GM23338 (cell line): ENCODE measurements at regions not wholly inside any gene's neighbourhood (a gene's known extent, or its start where the extent isn't known, plus 50 kb on each side); places are given as distances from the start of the nearest gene placed in this dataset.

Experiments
- ATAC-seq: fragments of 200-7000 bp; cut with Tn5 transposase; 3 replicates; pipeline ENCODE4 v1.9.1; 2020
- DNase-seq: peaks from one replicate; pipeline ENCODE4 v3.0.0-alpha.2; 2015; ENCODE audit warnings: low spot score
- H2AFZ ChIP-seq: fragments of 200-600 bp; sonication (generic); 2 replicates; pipeline ENCODE4 v1.8.0; 2016; ENCODE audit warnings: antibody characterized with exemption, mild to moderate bottlenecking, moderate library complexity
- H3F3A ChIP-seq: fragments of 200-600 bp; sonication (generic); replicated peaks from 2 replicates; pipeline ENCODE4 v1.8.0; 2017; ENCODE audit warnings: antibody characterized with exemption, mixed run types, low read depth
- H3K27ac ChIP-seq: fragments of 200-600 bp; sonication (generic); 2 replicates; pipeline ENCODE4 v1.6.1; 2016; ENCODE audit warnings: low read depth
- H3K27me3 ChIP-seq: fragments of 200-600 bp; sonication (generic); 2 replicates; pipeline ENCODE4 v1.8.0; 2016; ENCODE audit warnings: mild to moderate bottlenecking, mixed run types, moderate library complexity; ENCODE audit not compliant: insufficient read depth
- H3K36me3 ChIP-seq: fragments of 200-600 bp; sonication (generic); 2 replicates; pipeline ENCODE4 v1.8.0; 2016; ENCODE audit warnings: mild to moderate bottlenecking; ENCODE audit not compliant: insufficient read depth
- H3K4me1 ChIP-seq: fragments of 200-600 bp; sonication (generic); 2 replicates; pipeline ENCODE4 v1.8.0; 2016; ENCODE audit warnings: mild to moderate bottlenecking, moderate library complexity; ENCODE audit not compliant: insufficient read depth
- H3K4me2 ChIP-seq: fragments of 200-600 bp; sonication (generic); 2 replicates; pipeline ENCODE4 v1.7.1; 2017; ENCODE audit warnings: mixed run types
- H3K4me3 ChIP-seq: fragments of 200-600 bp; sonication (generic); 2 replicates; pipeline ENCODE4 v1.6.1; 2016; ENCODE audit warnings: mixed run types
- H3K79me2 ChIP-seq: fragments of 200-600 bp; sonication (generic); replicated peaks from 2 replicates; pipeline ENCODE4 v1.8.0; 2017; ENCODE audit warnings: mild to moderate bottlenecking; ENCODE audit not compliant: insufficient read depth
- H3K9me2 ChIP-seq: fragments of 200-600 bp; sonication (generic); 2 replicates; pipeline ENCODE4 v1.8.0; 2017; ENCODE audit not compliant: insufficient read depth
- H4K20me1 ChIP-seq: fragments of 200-600 bp; sonication (generic); replicated peaks from 2 replicates; pipeline ENCODE4 v1.8.0; 2017; ENCODE audit warnings: mild to moderate bottlenecking; ENCODE audit not compliant: insufficient read depth
- H3K27ac Mint-ChIP-seq: 2 replicates; pipeline ENCODE4 v1.8.0; 2020; ENCODE audit warnings: inconsistent platforms, mild to moderate bottlenecking, moderate library complexity, mixed read lengths
- H3K27me3 Mint-ChIP-seq: 3 replicates; pipeline ENCODE4 v1.8.0; 2022; ENCODE audit warnings: low read depth, mild to moderate bottlenecking, moderate library complexity, mixed read lengths, inconsistent platforms; ENCODE audit not compliant: insufficient read depth, poor library complexity
- H3K36me3 Mint-ChIP-seq: 3 replicates; pipeline ENCODE4 v1.8.0; 2021; ENCODE audit warnings: low read depth, mild to moderate bottlenecking, inconsistent platforms, moderate library complexity, mixed read lengths
- H3K4me1 Mint-ChIP-seq: 3 replicates; pipeline ENCODE4 v1.8.0; 2020; ENCODE audit warnings: mild to moderate bottlenecking, inconsistent platforms, mixed read lengths
- H3K4me3 Mint-ChIP-seq: 3 replicates; pipeline ENCODE4 v1.8.0; 2021; ENCODE audit warnings: moderate library complexity, mild to moderate bottlenecking, inconsistent platforms, mixed read lengths
- H3K9me3 Mint-ChIP-seq: 3 replicates; pipeline ENCODE4 v1.8.0; 2020; ENCODE audit warnings: moderate library complexity, mild to moderate bottlenecking, inconsistent platforms, mixed read lengths
- CREB1 ChIP-seq: fragments of 250-450 bp; sonication (Bioruptor Pico); IDR thresholded peaks from 2 replicates; pipeline ENCODE4 v1.5.0; 2020; ENCODE audit warnings: low read depth, mild to moderate bottlenecking, moderate library complexity
- EZH2 ChIP-seq: fragments of 200-600 bp; sonication (generic); IDR thresholded peaks from one replicate; pipeline ENCODE4 v1.8.0; 2017; ENCODE audit warnings: antibody characterized with exemption, mild to moderate bottlenecking, low read depth; ENCODE audit not compliant: unreplicated experiment
- EZH2phosphoT487 ChIP-seq: fragments of 200-600 bp; sonication (generic); IDR thresholded peaks from one replicate; pipeline ENCODE4 v1.8.1; 2018; ENCODE audit warnings: antibody characterized with exemption; ENCODE audit not compliant: unreplicated experiment
- JUNB ChIP-seq: IDR thresholded peaks from one replicate; pipeline ENCODE4 v1.6.1; 2016; ENCODE audit warnings: antibody characterized with exemption; ENCODE audit not compliant: unreplicated experiment
- NANOG ChIP-seq: IDR thresholded peaks from 2 replicates; pipeline ENCODE4 v1.6.1; 2016; ENCODE audit warnings: antibody characterized with exemption, borderline replicate concordance
- POLR2AphosphoS5 ChIP-seq: IDR thresholded peaks from 2 replicates; pipeline ENCODE4 v1.6.1; 2016; ENCODE audit warnings: antibody characterized with exemption, low read depth
- STAT1 ChIP-seq: IDR thresholded peaks from one replicate; pipeline ENCODE4 v1.6.1; 2016; ENCODE audit warnings: antibody characterized with exemption; ENCODE audit not compliant: unreplicated experiment
- ZNF114 ChIP-seq: fragments of 250-450 bp; sonication (Bioruptor Pico); IDR thresholded peaks from 2 replicates; pipeline ENCODE4 v1.5.0; 2020; ENCODE audit warnings: mild to moderate bottlenecking, moderate library complexity
- ZNF331 ChIP-seq: fragments of 250-450 bp; sonication (Bioruptor Pico); IDR thresholded peaks from 2 replicates; pipeline ENCODE4 v1.5.0; 2020; ENCODE audit warnings: low read depth, mild to moderate bottlenecking, moderate library complexity
- ZNF462 ChIP-seq: fragments of 250-450 bp; sonication (Bioruptor Pico); IDR thresholded peaks from 2 replicates; pipeline ENCODE4 v1.5.0; 2020; ENCODE audit warnings: mild to moderate bottlenecking, moderate library complexity
- TF ChIP-seq, protein P1 (sequence below), 2 experiments: fragments of 200-600 bp in 1 of 2; sonication (generic) in 1 of 2; conservative IDR thresholded peaks; 2 replicates each; pipeline versions ENCODE4 v1.5.1 to v1.6.1; 2016 to 2017; ENCODE audit warnings: antibody characterized with exemption in 2 of 2, low read depth in 2 of 2, mild to moderate bottlenecking in 2 of 2, moderate library complexity in 1 of 2
- TF ChIP-seq, protein P2 (sequence below): IDR thresholded peaks from 2 replicates; pipeline ENCODE4 v1.6.1; 2016; ENCODE audit warnings: antibody characterized with exemption
- TF ChIP-seq, protein P3 (sequence below): IDR thresholded peaks from one replicate; pipeline ENCODE4 v1.6.1; 2018; ENCODE audit warnings: antibody characterized with exemption; ENCODE audit not compliant: unreplicated experiment

DNA sequence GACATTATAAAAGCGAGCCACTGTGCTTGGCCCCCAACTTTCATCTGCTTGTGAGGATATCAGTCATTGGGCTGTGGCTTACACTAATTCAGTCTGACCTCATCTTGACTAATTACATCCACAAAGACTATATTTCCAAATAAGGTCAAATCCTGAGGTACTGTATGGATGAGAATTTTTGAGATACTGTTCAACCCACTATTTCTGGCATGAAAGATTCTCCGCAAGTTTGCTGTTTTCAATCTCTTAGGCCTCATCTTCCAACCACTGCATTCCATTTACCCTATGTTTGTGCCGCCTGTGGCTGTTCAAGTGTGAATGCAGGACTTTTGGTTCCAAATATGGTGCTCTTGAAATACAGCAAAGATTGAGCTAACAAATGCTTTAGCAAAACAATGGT is 400.9 kb upstream of the SGCD start:
- H3K27ac Mint-ChIP-seq = no peak overlapping the region
- H3K79me2 ChIP-seq = no peaks in the 10 kb centered on the region
- DNase-seq (no peak), ATAC-seq (no peak)
- no peaks in the 10 kb centered on the region for H3K36me3 Mint-ChIP-seq
- H3K4me3 ChIP-seq = no peak overlapping the region
- peaks cover 12% of the 10 kb centered on the region for H3K4me1 ChIP-seq
- H4K20me1 ChIP-seq = no peaks in the 10 kb centered on the region
- H3K9me2 ChIP-seq = no peaks in the 10 kb centered on the region; the same call in 1 of the 2 replicates
- no peaks in the 10 kb centered on the region for H3K27me3 ChIP-seq
- TF ChIP-seq ZNF331 (CRISPR knock-in tag) (no peak), ZNF114 (no peak), CREB1 (CRISPR knock-in tag) (no peak), EZH2 (no peak), EZH2phosphoT487 (no peak), STAT1 (no peak), POLR2AphosphoS5 (no peak), NANOG (no peak), ZNF462 (CRISPR knock-in tag) (no peak), JUNB (no peak)
- TF ChIP-seq, protein P1, sequence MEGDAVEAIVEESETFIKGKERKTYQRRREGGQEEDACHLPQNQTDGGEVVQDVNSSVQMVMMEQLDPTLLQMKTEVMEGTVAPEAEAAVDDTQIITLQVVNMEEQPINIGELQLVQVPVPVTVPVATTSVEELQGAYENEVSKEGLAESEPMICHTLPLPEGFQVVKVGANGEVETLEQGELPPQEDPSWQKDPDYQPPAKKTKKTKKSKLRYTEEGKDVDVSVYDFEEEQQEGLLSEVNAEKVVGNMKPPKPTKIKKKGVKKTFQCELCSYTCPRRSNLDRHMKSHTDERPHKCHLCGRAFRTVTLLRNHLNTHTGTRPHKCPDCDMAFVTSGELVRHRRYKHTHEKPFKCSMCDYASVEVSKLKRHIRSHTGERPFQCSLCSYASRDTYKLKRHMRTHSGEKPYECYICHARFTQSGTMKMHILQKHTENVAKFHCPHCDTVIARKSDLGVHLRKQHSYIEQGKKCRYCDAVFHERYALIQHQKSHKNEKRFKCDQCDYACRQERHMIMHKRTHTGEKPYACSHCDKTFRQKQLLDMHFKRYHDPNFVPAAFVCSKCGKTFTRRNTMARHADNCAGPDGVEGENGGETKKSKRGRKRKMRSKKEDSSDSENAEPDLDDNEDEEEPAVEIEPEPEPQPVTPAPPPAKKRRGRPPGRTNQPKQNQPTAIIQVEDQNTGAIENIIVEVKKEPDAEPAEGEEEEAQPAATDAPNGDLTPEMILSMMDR (conservative IDR thresholded peaks at IDR 0.05; ENCODE audit: low read depth in 2 of 2) = no peak
- TF ChIP-seq, protein P2, sequence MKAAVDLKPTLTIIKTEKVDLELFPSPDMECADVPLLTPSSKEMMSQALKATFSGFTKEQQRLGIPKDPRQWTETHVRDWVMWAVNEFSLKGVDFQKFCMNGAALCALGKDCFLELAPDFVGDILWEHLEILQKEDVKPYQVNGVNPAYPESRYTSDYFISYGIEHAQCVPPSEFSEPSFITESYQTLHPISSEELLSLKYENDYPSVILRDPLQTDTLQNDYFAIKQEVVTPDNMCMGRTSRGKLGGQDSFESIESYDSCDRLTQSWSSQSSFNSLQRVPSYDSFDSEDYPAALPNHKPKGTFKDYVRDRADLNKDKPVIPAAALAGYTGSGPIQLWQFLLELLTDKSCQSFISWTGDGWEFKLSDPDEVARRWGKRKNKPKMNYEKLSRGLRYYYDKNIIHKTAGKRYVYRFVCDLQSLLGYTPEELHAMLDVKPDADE = no peak
- TF ChIP-seq, protein P3, sequence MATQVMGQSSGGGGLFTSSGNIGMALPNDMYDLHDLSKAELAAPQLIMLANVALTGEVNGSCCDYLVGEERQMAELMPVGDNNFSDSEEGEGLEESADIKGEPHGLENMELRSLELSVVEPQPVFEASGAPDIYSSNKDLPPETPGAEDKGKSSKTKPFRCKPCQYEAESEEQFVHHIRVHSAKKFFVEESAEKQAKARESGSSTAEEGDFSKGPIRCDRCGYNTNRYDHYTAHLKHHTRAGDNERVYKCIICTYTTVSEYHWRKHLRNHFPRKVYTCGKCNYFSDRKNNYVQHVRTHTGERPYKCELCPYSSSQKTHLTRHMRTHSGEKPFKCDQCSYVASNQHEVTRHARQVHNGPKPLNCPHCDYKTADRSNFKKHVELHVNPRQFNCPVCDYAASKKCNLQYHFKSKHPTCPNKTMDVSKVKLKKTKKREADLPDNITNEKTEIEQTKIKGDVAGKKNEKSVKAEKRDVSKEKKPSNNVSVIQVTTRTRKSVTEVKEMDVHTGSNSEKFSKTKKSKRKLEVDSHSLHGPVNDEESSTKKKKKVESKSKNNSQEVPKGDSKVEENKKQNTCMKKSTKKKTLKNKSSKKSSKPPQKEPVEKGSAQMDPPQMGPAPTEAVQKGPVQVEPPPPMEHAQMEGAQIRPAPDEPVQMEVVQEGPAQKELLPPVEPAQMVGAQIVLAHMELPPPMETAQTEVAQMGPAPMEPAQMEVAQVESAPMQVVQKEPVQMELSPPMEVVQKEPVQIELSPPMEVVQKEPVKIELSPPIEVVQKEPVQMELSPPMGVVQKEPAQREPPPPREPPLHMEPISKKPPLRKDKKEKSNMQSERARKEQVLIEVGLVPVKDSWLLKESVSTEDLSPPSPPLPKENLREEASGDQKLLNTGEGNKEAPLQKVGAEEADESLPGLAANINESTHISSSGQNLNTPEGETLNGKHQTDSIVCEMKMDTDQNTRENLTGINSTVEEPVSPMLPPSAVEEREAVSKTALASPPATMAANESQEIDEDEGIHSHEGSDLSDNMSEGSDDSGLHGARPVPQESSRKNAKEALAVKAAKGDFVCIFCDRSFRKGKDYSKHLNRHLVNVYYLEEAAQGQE = no peak
- H3K4me2 ChIP-seq = no peak overlapping the region
- H3K9me3 Mint-ChIP-seq = no peaks in the 10 kb centered on the region
- no peak overlapping the region for H3K4me3 Mint-ChIP-seq
- peaks cover 16% of the 10 kb centered on the region for H3K4me1 Mint-ChIP-seq
- no peaks in the 10 kb centered on the region for H3K27me3 Mint-ChIP-seq
- H3K36me3 ChIP-seq = no peaks in the 10 kb centered on the region
- no peak overlapping the region for H2AFZ ChIP-seq
- H3K27ac ChIP-seq = no peak overlapping the region
- H3F3A ChIP-seq = no peaks in the 10 kb centered on the region
